BJ (cell line): ENCODE measurements at regions not wholly inside any gene's neighbourhood (a gene's known extent, or its start where the extent isn't known, plus 50 kb on each side); places are given as distances from the start of the nearest gene placed in this dataset.

ENCODE experiments used
- CTCF ChIA-PET: fragments of 350-600 bp; formaldehyde crosslinking; extraction: SDS; loops from one replicate; lab custom pipeline; 2021; ENCODE audit warnings: antibody characterized with exemption, inconsistent platforms; lab: Yijun Ruan, JAX
- POLR2A ChIA-PET: fragments of 300-600 bp; sonication (Branson Sonifier 250); formaldehyde crosslinking; extraction: SDS; loops from one replicate; lab custom pipeline; 2021; ENCODE audit warnings: antibody characterized with exemption; lab: Charles Lee
- DNase-seq: peaks from one replicate; pipeline ENCODE4 v3.0.0-alpha.2; 2011; ENCODE audit warnings: low read depth
- H3K27me3 ChIP-seq: 2 replicates; pipeline ENCODE4 v1.6.0; 2011; ENCODE audit warnings: low read length; ENCODE audit not compliant: control insufficient read depth, insufficient read depth
- H3K36me3 ChIP-seq: 2 replicates; pipeline ENCODE4 v1.5.1; 2011; ENCODE audit warnings: low read length; ENCODE audit not compliant: control insufficient read depth, insufficient read depth
- H3K4me3 ChIP-seq: 2 replicates; pipeline ENCODE4 v1.5.1; 2011; ENCODE audit warnings: low read depth, mild to moderate bottlenecking, control low read depth, low read length
- CTCF ChIP-seq: IDR thresholded peaks from 2 replicates; pipeline ENCODE4 v1.5.1; 2011; ENCODE audit warnings: low read depth, mild to moderate bottlenecking, control low read depth, inconsistent platforms, low read length, moderate library complexity; ENCODE audit not compliant: insufficient read depth

- DNase-seq: no peak
- Histone ChIP-seq H3K27me3 (peaks cover 3% of the 10 kb centered on the region), H3K36me3 (no peaks in the 10 kb centered on the region), H3K4me3 (no peak overlapping the region)
- ChIA-PET CTCF (interaction anchor here (0.8 kb wide), 1 partner anchor 24 kb away, joined by 4 read pairs; no protein-coding TSS in a partner anchor), POLR2A (no interaction called here)
- TF ChIP-seq CTCF: no peak
Observed at GRCh38 chr7:132072873-132073272, 503.4 kb downstream of the PLXNA4 start.

- POLR2A ChIA-PET: no interaction called here
- no peak for TF ChIP-seq CTCF
- DNase-seq: no peak
- CTCF ChIA-PET: interaction anchor here (1.2 kb wide), 1 partner anchor 10 kb away, joined by 3 read pairs; no protein-coding TSS in a partner anchor
- H3K36me3 ChIP-seq: no peaks in the 10 kb centered on the region
- H3K4me3 ChIP-seq: no peak overlapping the region
- peaks cover 3% of the 10 kb centered on the region for H3K27me3 ChIP-seq
Observed at GRCh38 chr7:132072165-132072564, 504.1 kb downstream of the PLXNA4 start.

GRCh38 chr7:132069306-132069705 is 507.0 kb downstream of the PLXNA4 start:
- Histone ChIP-seq H3K4me3 (no peak overlapping the region), H3K27me3 (no peaks in the 10 kb centered on the region), H3K36me3 (no peaks in the 10 kb centered on the region)
- ChIA-PET CTCF (no interaction called here), POLR2A (no interaction called here)
- TF ChIP-seq CTCF: no peak
- no peak for DNase-seq

GRCh38 chr7:132066761-132067171 is 509.5 kb downstream of the PLXNA4 start:
- Histone ChIP-seq H3K4me3 (no peak overlapping the region), H3K36me3 (no peaks in the 10 kb centered on the region), H3K27me3 (no peaks in the 10 kb centered on the region)
- POLR2A ChIA-PET: no interaction called here
- TF ChIP-seq CTCF: no peak
- CTCF ChIA-PET: interaction anchor here (2.1 kb wide), 1 partner anchor 16 kb away, joined by 6 read pairs; no protein-coding TSS in a partner anchor
- DNase-seq: no peak

- TF ChIP-seq CTCF: no peak
- no peak overlapping the region for H3K4me3 ChIP-seq
- CTCF ChIA-PET: interaction anchor here (2.1 kb wide), 1 partner anchor 17 kb away, joined by 6 read pairs; no protein-coding TSS in a partner anchor
Observed at GRCh38 chr7:132065989-132066603, 509.7 kb upstream of the PODXL start.

More at GRCh38 chr7:132065989-132066603, 509.7 kb upstream of the PODXL start:
- H3K36me3 ChIP-seq: no peaks in the 10 kb centered on the region
- no peaks in the 10 kb centered on the region for H3K27me3 ChIP-seq
- POLR2A ChIA-PET: no interaction called here
- no peak for DNase-seq
